CD4-positive, alpha-beta T cell (primary cell): ENCODE measurements at regions not wholly inside any gene's neighbourhood (a gene's known extent, or its start where the extent isn't known, plus 50 kb on each side); places are given as distances from the start of the nearest gene placed in this dataset.

Source experiments
- ATAC-seq: fragments of 200-7000 bp; cut with Tn5 transposase; one replicate; pipeline ENCODE4 v1.10.0; 2022; ENCODE audit warnings: mild to moderate bottlenecking; ENCODE audit not compliant: poor library complexity
- CTCF ChIA-PET: fragments of 350-600 bp; sonication (Branson Sonifier 250); formaldehyde crosslinking; loops from one replicate; lab custom pipeline; 2021; ENCODE audit warnings: antibody characterized with exemption, inconsistent platforms; lab: Charles Lee
- POLR2A ChIA-PET: fragments of 350-600 bp; sonication (Branson Sonifier 250); formaldehyde crosslinking; loops from one replicate; lab custom pipeline; 2021; ENCODE audit warnings: antibody characterized with exemption, inconsistent platforms; lab: Charles Lee
- DNase-seq, 14 experiments: peaks; one replicate each; pipeline ENCODE4 v3.0.0-alpha.2; 2013 to 2020; ENCODE audit warnings: mixed read lengths in 2 of 14
- H3K27ac ChIP-seq, 2 donors: one replicate each; pipeline versions ENCODE4 v1.5.1 to v1.7.0; 2013; ENCODE audit warnings: low read length in 2 of 2, low read depth in 1 of 2, mild to moderate bottlenecking in 1 of 2
- H3K27me3 ChIP-seq, 2 experiments: 1 replicate in 1 of 2; 2 replicates in 1 of 2; pipeline versions ENCODE4 v1.6.1 to v1.7.0; 2013; ENCODE audit warnings: low read length in 2 of 2, control low read depth in 1 of 2, mild to moderate bottlenecking in 1 of 2, moderate library complexity in 1 of 2; ENCODE audit not compliant: insufficient read depth in 2 of 2, control insufficient read depth in 1 of 2
- H3K36me3 ChIP-seq: one replicate; pipeline ENCODE4 v1.6.1; 2013; ENCODE audit warnings: low read length, control low read depth; ENCODE audit not compliant: insufficient read depth
- H3K4me1 ChIP-seq: one replicate; pipeline ENCODE4 v1.6.1; 2013; ENCODE audit warnings: low read length, control low read depth; ENCODE audit not compliant: insufficient read depth
- H3K4me3 ChIP-seq: one replicate; pipeline ENCODE4 v1.5.1; 2013; ENCODE audit warnings: mild to moderate bottlenecking, low read length, moderate library complexity
- H3K9me3 ChIP-seq, 2 experiments: 1 replicate in 1 of 2; 2 replicates in 1 of 2; pipeline versions ENCODE4 v1.6.1 to v1.7.0; 2013; ENCODE audit warnings: low read length in 2 of 2, mild to moderate bottlenecking in 2 of 2, control low read depth in 1 of 2, moderate library complexity in 1 of 2; ENCODE audit not compliant: control insufficient read depth in 1 of 2, insufficient read depth in 1 of 2
- H3K27ac Mint-ChIP-seq: one replicate; pipeline ENCODE4 v1.8.0; 2020; ENCODE audit warnings: mixed read lengths
- H3K27me3 Mint-ChIP-seq: one replicate; pipeline ENCODE4 v1.8.0; 2021; ENCODE audit warnings: mixed read lengths
- H3K36me3 Mint-ChIP-seq: one replicate; pipeline ENCODE4 v1.8.0; 2021; ENCODE audit warnings: low read depth, mixed read lengths
- H3K4me1 Mint-ChIP-seq: one replicate; pipeline ENCODE4 v1.8.0; 2021; ENCODE audit warnings: low read depth, mixed read lengths
- H3K4me3 Mint-ChIP-seq: one replicate; pipeline ENCODE4 v1.8.0; 2020; ENCODE audit warnings: mild to moderate bottlenecking, mixed read lengths
- H3K9me3 Mint-ChIP-seq: one replicate; pipeline ENCODE4 v1.8.0; 2020; ENCODE audit warnings: mixed read lengths
- CTCF ChIP-seq: fragments of 200-600 bp; IDR thresholded peaks from one replicate; pipeline ENCODE4 v1.8.0; 2022; ENCODE audit warnings: antibody characterized with exemption, mild to moderate bottlenecking
- intact Hi-C, 2 experiments: fragments of 100-400 bp; cut with DNase I in 1 of 2; cut with micrococcal nuclease in 1 of 2; formaldehyde crosslinking; loops; one replicate each; pipeline versions ENCODE4 v1.15.1 to v1.9.0; 2023 to 2025; cut with DNase I, micrococcal nuclease

GRCh38 chr3:153103406-153103945 lies 58.5 kb upstream of the RAP2B start:
- intact Hi-C loops, result no loop called here
- ChIA-PET POLR2A (interaction anchor here (0.7 kb wide), 1 partner anchor 807 kb away, joined by 3 read pairs; no protein-coding TSS in a partner anchor), CTCF (no interaction called here)
- no peak overlapping the region for H3K4me3 ChIP-seq
- H3K4me1 Mint-ChIP-seq, result no peaks in the 10 kb centered on the region
- H3K9me3 ChIP-seq, result no peaks in the 10 kb centered on the region
- no peaks in the 10 kb centered on the region for H3K36me3 ChIP-seq
- no peaks in the 10 kb centered on the region for H3K27me3 ChIP-seq
- ATAC-seq (no peak), DNase-seq (no peak)
- no peak overlapping the region for H3K27ac ChIP-seq
- no peak overlapping the region for H3K27ac Mint-ChIP-seq
- TF ChIP-seq CTCF, result no peak
- H3K9me3 Mint-ChIP-seq, result no peaks in the 10 kb centered on the region
- H3K27me3 Mint-ChIP-seq, result no peaks in the 10 kb centered on the region
- H3K4me3 Mint-ChIP-seq, result no peak overlapping the region
- no peaks in the 10 kb centered on the region for H3K36me3 Mint-ChIP-seq
- no peaks in the 10 kb centered on the region for H3K4me1 ChIP-seq

- ChIA-PET POLR2A (no interaction called here), CTCF (interaction anchor here (0.6 to 1.2 kb wide), 3 partner anchors 16 to 526 kb away, joined by 3 read pairs; no protein-coding TSS in a partner anchor)
- DNase-seq, result no peak
- intact Hi-C loops, result no loop called here
- H3K27me3 ChIP-seq, result no peaks in the 10 kb centered on the region
- H3K36me3 ChIP-seq, result no peaks in the 10 kb centered on the region
- no peaks in the 10 kb centered on the region for H3K36me3 Mint-ChIP-seq
- H3K9me3 ChIP-seq, result no peaks in the 10 kb centered on the region
- peaks cover 4% of the 10 kb centered on the region for H3K27me3 Mint-ChIP-seq
- H3K4me1 ChIP-seq, result no peaks in the 10 kb centered on the region
- H3K4me1 Mint-ChIP-seq, result no peaks in the 10 kb centered on the region
- H3K27ac ChIP-seq, result no peak overlapping the region
- no peak overlapping the region for H3K4me3 ChIP-seq
- no peak overlapping the region for H3K4me3 Mint-ChIP-seq
- no peak overlapping the region for H3K27ac Mint-ChIP-seq
- no peak for TF ChIP-seq CTCF
- H3K9me3 Mint-ChIP-seq, result no peaks in the 10 kb centered on the region
- ATAC-seq, result no peak
Measured at GRCh38 chr3:153110041-153110440, 52.0 kb upstream of the RAP2B start.

- no peak overlapping the region for H3K4me3 Mint-ChIP-seq
- H3K27me3 Mint-ChIP-seq, result peaks cover 4% of the 10 kb centered on the region
- ATAC-seq (no peak), DNase-seq (no peak)
- ChIA-PET POLR2A (no interaction called here), CTCF (interaction anchor here (0.7 to 1.3 kb wide), 2 partner anchors 13 to 525 kb away, joined by 3 read pairs; no protein-coding TSS in a partner anchor)
- H3K27me3 ChIP-seq, result no peaks in the 10 kb centered on the region
- no peaks in the 10 kb centered on the region for H3K4me1 Mint-ChIP-seq
- intact Hi-C loops, result no loop called here
- H3K9me3 Mint-ChIP-seq, result no peaks in the 10 kb centered on the region
- H3K27ac Mint-ChIP-seq, result no peak overlapping the region
- no peak for TF ChIP-seq CTCF
- no peaks in the 10 kb centered on the region for H3K9me3 ChIP-seq
- H3K36me3 ChIP-seq, result no peaks in the 10 kb centered on the region
- H3K4me3 ChIP-seq, result no peak overlapping the region
- H3K27ac ChIP-seq, result no peak overlapping the region
- no peaks in the 10 kb centered on the region for H3K4me1 ChIP-seq
- no peaks in the 10 kb centered on the region for H3K36me3 Mint-ChIP-seq
Measured at GRCh38 chr3:153111016-153111415, 51.0 kb upstream of the RAP2B start.
